HG02798 (cell line): ENCODE measurements at regions not wholly inside any gene's neighbourhood (a gene's known extent, or its start where the extent isn't known, plus 50 kb on each side); places are given as distances from the start of the nearest gene placed in this dataset.

Experiments used
- ATAC-seq: cut with Tn5 transposase; IDR thresholded peaks from one replicate; pipeline ENCODE4 v1.9.1; 2021; ENCODE audit warnings: mild to moderate bottlenecking; ENCODE audit not compliant: unreplicated experiment, poor library complexity

- no peak for ATAC-seq
Measured at GRCh38 chr21:24336491-24336890, 1270.8 kb downstream of the MRPL39 start.

- no peak for ATAC-seq
Measured at GRCh38 chr21:24323536-24323935, 1283.7 kb downstream of the MRPL39 start.

GRCh38 chr21:24316277-24316922, 1290.9 kb downstream of the MRPL39 start:
- ATAC-seq = no peak

- no peak for ATAC-seq
Measured at GRCh38 chr21:24310788-24311187, 1296.5 kb downstream of the MRPL39 start.

GRCh38 chr21:24308183-24308582, 1299.1 kb downstream of the MRPL39 start:
- no peak for ATAC-seq

- ATAC-seq = no peak
Measured at GRCh38 chr21:24302400-24302799, 1304.9 kb downstream of the MRPL39 start.

GRCh38 chr21:24298040-24298439, 1309.2 kb downstream of the MRPL39 start:
- ATAC-seq = no peak

- no peak for ATAC-seq
Measured at GRCh38 chr21:24294171-24294570, 1313.1 kb downstream of the MRPL39 start.

GRCh38 chr21:24290151-24290833, 1317.0 kb downstream of the MRPL39 start:
- no peak for ATAC-seq

GRCh38 chr21:24289539-24289938, 1317.7 kb downstream of the MRPL39 start:
- ATAC-seq = no peak

GRCh38 chr21:24280596-24280995, 1326.7 kb downstream of the MRPL39 start:
- no peak for ATAC-seq

GRCh38 chr21:24278711-24279110, 1328.6 kb downstream of the MRPL39 start:
- ATAC-seq = no peak

- no peak for ATAC-seq
Measured at GRCh38 chr21:24276204-24276603, 1331.1 kb downstream of the MRPL39 start.

GRCh38 chr21:24275616-24276015, 1331.7 kb downstream of the MRPL39 start:
- ATAC-seq = no peak

- no peak for ATAC-seq
Measured at GRCh38 chr21:24272521-24272938, 1334.8 kb downstream of the MRPL39 start.

GRCh38 chr21:24265987-24266386, 1341.3 kb downstream of the MRPL39 start:
- ATAC-seq = no peak

GRCh38 chr21:24260751-24261150, 1346.5 kb downstream of the MRPL39 start:
- ATAC-seq = no peak

GRCh38 chr21:24259241-24259640, 1348.0 kb downstream of the MRPL39 start:
- ATAC-seq = no peak

- no peak for ATAC-seq
Measured at GRCh38 chr21:24255591-24255990, 1351.7 kb downstream of the MRPL39 start.

GRCh38 chr21:24225431-24225830, 1381.8 kb downstream of the MRPL39 start:
- no peak for ATAC-seq

- no peak for ATAC-seq
Measured at GRCh38 chr21:24224422-24224821, 1382.9 kb downstream of the MRPL39 start.

- no peak for ATAC-seq
Measured at GRCh38 chr21:24223624-24224023, 1383.7 kb downstream of the MRPL39 start.
